GM12865 (cell line): ENCODE measurements at regions not wholly inside any gene's neighbourhood (a gene's known extent, or its start where the extent isn't known, plus 50 kb on each side); places are given as distances from the start of the nearest gene placed in this dataset.

Source experiments
- DNase-seq: peaks from one replicate; pipeline ENCODE4 v3.0.0; 2010; ENCODE audit warnings: low read depth
- H3K4me3 ChIP-seq: 2 replicates; pipeline ENCODE4 v1.5.1; 2011; ENCODE audit warnings: mild to moderate bottlenecking, low read depth, low read length, control low read depth
- TF ChIP-seq, protein P1 (sequence below): IDR thresholded peaks from 2 replicates; pipeline ENCODE4 v1.5.1; 2011; ENCODE audit warnings: low read length, control low read depth, low read depth, inconsistent platforms; ENCODE audit not compliant: insufficient read depth; ENCODE audit errors: missing control alignments

- TF ChIP-seq, protein P1, sequence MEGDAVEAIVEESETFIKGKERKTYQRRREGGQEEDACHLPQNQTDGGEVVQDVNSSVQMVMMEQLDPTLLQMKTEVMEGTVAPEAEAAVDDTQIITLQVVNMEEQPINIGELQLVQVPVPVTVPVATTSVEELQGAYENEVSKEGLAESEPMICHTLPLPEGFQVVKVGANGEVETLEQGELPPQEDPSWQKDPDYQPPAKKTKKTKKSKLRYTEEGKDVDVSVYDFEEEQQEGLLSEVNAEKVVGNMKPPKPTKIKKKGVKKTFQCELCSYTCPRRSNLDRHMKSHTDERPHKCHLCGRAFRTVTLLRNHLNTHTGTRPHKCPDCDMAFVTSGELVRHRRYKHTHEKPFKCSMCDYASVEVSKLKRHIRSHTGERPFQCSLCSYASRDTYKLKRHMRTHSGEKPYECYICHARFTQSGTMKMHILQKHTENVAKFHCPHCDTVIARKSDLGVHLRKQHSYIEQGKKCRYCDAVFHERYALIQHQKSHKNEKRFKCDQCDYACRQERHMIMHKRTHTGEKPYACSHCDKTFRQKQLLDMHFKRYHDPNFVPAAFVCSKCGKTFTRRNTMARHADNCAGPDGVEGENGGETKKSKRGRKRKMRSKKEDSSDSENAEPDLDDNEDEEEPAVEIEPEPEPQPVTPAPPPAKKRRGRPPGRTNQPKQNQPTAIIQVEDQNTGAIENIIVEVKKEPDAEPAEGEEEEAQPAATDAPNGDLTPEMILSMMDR = no peak
- H3K4me3 ChIP-seq = no peak overlapping the region
- no peak for DNase-seq
Observed at GRCh38 chr20:55052459-55052858, 577.1 kb downstream of the DOK5 start.

DNA sequence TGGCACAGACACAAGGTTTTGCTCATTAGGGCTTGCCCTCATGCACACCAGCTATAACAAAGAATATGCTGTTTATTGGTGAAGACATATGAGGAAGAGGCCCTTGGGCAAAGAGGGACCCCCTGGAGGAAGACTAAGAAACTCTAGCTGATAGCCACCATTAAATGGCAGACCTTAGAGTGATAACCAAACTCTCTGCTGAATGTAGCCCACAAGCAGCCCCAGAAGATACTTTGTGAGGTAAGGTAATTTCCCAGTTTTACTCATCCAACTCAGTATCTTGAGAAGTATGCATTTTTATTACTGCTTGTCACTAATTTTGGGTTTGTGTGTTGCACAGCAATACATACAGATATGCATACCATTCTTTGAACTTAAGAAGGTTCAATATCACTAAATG, 563.3 kb downstream of the DOK5 start:
- no peak overlapping the region for H3K4me3 ChIP-seq
- TF ChIP-seq, protein P1 = no peak
- no peak for DNase-seq

DNA sequence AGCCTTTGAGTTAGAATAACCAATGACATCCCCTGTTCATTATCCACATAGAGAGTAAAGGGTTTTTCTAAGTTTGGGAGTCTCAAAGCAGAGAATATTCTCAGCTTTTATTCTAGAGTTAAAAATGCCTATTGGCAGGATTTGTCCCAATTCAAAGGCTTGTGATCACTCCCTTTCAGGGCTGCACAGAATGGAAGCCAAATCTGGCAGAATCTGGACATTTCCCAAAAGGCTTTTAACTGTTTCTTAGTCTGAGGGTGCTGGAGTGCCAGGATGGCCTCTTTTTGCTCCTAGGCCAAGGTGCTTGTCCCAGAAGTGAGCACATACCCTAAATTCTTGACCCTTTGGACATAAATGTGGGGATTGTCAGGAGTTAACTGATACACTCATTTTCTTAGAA, 556.6 kb downstream of the DOK5 start:
- no peak overlapping the region for H3K4me3 ChIP-seq
- DNase-seq = no peak
- TF ChIP-seq, protein P1 = no peak

GRCh38 chr20:55014766-55015165, 539.4 kb downstream of the DOK5 start:
- no peak for DNase-seq
- TF ChIP-seq, protein P1 = no peak
- H3K4me3 ChIP-seq = no peak overlapping the region

- H3K4me3 ChIP-seq = no peak overlapping the region
- TF ChIP-seq, protein P1 = no peak
- DNase-seq = no peak
Observed at GRCh38 chr20:55010761-55011160, 535.4 kb downstream of the DOK5 start.

- H3K4me3 ChIP-seq = no peak overlapping the region
Observed at GRCh38 chr20:55009066-55009465, 533.7 kb downstream of the DOK5 start.

GRCh38 chr20:55004044-55004443, 528.7 kb downstream of the DOK5 start:
- TF ChIP-seq, protein P1 = no peak
- DNase-seq = no peak

More at GRCh38 chr20:55009066-55009465, 533.7 kb downstream of the DOK5 start:
- TF ChIP-seq, protein P1 = no peak
- no peak for DNase-seq

More at GRCh38 chr20:55004044-55004443, 528.7 kb downstream of the DOK5 start:
- no peak overlapping the region for H3K4me3 ChIP-seq
